ENCODE measurements at regions not wholly inside any gene's neighbourhood (a gene's known extent, or its start where the extent isn't known, plus 50 kb on each side); places are given as distances from the start of the nearest gene placed in this dataset.
A peak's percentile ranks its signal among the peaks of the same experiment; 100 is the strongest.

- ChIA-PET POLR2A (no interaction called here), CTCF (interaction anchor here (0.6 to 0.9 kb wide), 2 partner anchors 12 to 1029 kb away, joined by 3 read pairs; no protein-coding TSS in a partner anchor)
- no peaks in the 10 kb centered on the region for H3K27me3 ChIP-seq (ENCODE audit: control insufficient read depth, insufficient read depth, low read length)
- H3K4me3 ChIP-seq (ENCODE audit: low read depth, low read length), result no peak overlapping the region
- no peaks in the 10 kb centered on the region for H3K9me3 ChIP-seq (ENCODE audit: control insufficient read depth, insufficient read depth, low read length)
- H3K27ac ChIP-seq (ENCODE audit: low read depth, low read length), result no peak overlapping the region
- TF ChIP-seq CTCF (IDR thresholded peaks at IDR 0.05; ENCODE audit: low read depth, low read length), result peak; percentile 34; the same call in 1 of the 2 replicates
- no peak for DNase-seq (ENCODE audit: low read depth, low spot score)
These were observed 57.1 kb downstream of the FAM181B start for GRCh38 chr11:82676483-82677094.

GRCh38 chr11:82675838-82676237, 57.8 kb downstream of the FAM181B start:
- Histone ChIP-seq H3K9me3 (ENCODE audit: control insufficient read depth, insufficient read depth, low read length) (no peaks in the 10 kb centered on the region), H3K27me3 (ENCODE audit: control insufficient read depth, insufficient read depth, low read length) (no peaks in the 10 kb centered on the region), H3K27ac (ENCODE audit: low read depth, low read length) (no peak overlapping the region), H3K4me3 (ENCODE audit: low read depth, low read length) (no peak overlapping the region)
- DNase-seq (ENCODE audit: low read depth, low spot score), result no peak
- CTCF ChIA-PET, result no interaction called here
- TF ChIP-seq CTCF (IDR thresholded peaks at IDR 0.05; ENCODE audit: low read depth, low read length), result no peak
- POLR2A ChIA-PET, result no interaction called here

GRCh38 chr11:82673631-82674030, 60.0 kb downstream of the FAM181B start:
- no peak for TF ChIP-seq CTCF (IDR thresholded peaks at IDR 0.05; ENCODE audit: low read depth, low read length)
- Histone ChIP-seq H3K27me3 (ENCODE audit: control insufficient read depth, insufficient read depth, low read length) (no peaks in the 10 kb centered on the region), H3K27ac (ENCODE audit: low read depth, low read length) (no peak overlapping the region), H3K9me3 (ENCODE audit: control insufficient read depth, insufficient read depth, low read length) (no peaks in the 10 kb centered on the region), H3K4me3 (ENCODE audit: low read depth, low read length) (no peak overlapping the region)
- ChIA-PET CTCF (no interaction called here), POLR2A (no interaction called here)
- no peak for DNase-seq (ENCODE audit: low read depth, low spot score)

- H3K9me3 ChIP-seq (ENCODE audit: control insufficient read depth, insufficient read depth, low read length), result no peaks in the 10 kb centered on the region
- H3K27me3 ChIP-seq (ENCODE audit: control insufficient read depth, insufficient read depth, low read length), result no peaks in the 10 kb centered on the region
- no peak for DNase-seq (ENCODE audit: low read depth, low spot score)
- no peak overlapping the region for H3K4me3 ChIP-seq (ENCODE audit: low read depth, low read length)
- TF ChIP-seq CTCF (IDR thresholded peaks at IDR 0.05; ENCODE audit: low read depth, low read length), result no peak
- H3K27ac ChIP-seq (ENCODE audit: low read depth, low read length), result no peak overlapping the region
- CTCF ChIA-PET, result no interaction called here
- POLR2A ChIA-PET, result no interaction called here
These were observed 62.2 kb downstream of the FAM181B start for GRCh38 chr11:82671451-82671850.

- H3K4me3 ChIP-seq (ENCODE audit: low read depth, low read length), result no peak overlapping the region
- POLR2A ChIA-PET, result no interaction called here
- no peak overlapping the region for H3K27ac ChIP-seq (ENCODE audit: low read depth, low read length)
- DNase-seq (ENCODE audit: low read depth, low spot score), result no peak
- TF ChIP-seq CTCF (IDR thresholded peaks at IDR 0.05; ENCODE audit: low read depth, low read length), result no peak
- no peaks in the 10 kb centered on the region for H3K27me3 ChIP-seq (ENCODE audit: control insufficient read depth, insufficient read depth, low read length)
- CTCF ChIA-PET, result no interaction called here
- no peaks in the 10 kb centered on the region for H3K9me3 ChIP-seq (ENCODE audit: control insufficient read depth, insufficient read depth, low read length)
These were observed 70.1 kb downstream of the FAM181B start for GRCh38 chr11:82663535-82663934.
